SW 1271 (cell line): ENCODE measurements at regions not wholly inside any gene's neighbourhood (a gene's known extent, or its start where the extent isn't known, plus 50 kb on each side); places are given as distances from the start of the nearest gene placed in this dataset.
"Not testable (repeated sequence)": the region's sequence is repeated elsewhere in the genome, so short reads cannot be mapped to it uniquely, and the experiment has no call there.

Experiments used
- DNase-seq, 2 experiments: peaks; one replicate each; lab custom pipeline; 2025; lab: John Stamatoyannopoulos, UW

DNA sequence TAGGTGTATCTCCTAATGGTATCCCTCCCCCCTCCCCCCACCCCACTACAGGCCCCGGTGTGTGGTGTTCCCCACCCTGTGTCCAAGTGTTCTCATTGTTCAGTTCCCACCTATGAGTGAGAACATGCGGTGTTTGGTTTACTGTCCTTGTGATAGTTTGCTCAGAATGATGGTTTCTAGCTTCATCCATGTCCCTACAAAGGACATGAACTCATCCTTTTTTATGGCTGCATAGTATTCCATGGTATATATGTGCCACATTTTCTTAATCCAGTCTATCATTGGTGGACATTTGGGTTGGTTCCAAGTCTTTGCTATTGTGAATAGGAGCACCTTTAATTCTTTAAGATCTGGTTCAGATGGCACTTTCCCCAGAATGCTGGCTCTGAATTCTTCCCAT, 58.5 kb upstream of the PTGFRN start:
- DNase-seq: not testable (repeated sequence)

DNA sequence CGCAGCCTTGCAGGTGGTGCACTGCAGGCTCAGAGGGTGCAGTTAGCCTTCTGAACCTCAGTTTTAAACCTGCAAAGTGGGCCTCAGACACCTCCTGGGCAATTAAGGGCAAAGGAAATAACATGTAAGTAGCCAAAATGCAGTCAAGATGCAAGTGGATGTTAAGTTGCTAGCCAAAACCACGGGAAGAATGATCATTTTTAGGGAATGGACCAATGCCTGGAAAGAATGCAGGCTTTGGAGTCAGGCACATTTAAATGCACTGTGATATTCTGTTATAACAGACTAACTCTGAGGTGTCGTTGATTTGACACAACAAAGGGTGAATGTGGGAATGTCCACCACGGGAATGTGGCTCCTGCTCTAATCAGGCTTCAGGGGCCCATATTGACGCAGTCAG, 57.9 kb upstream of the PTGFRN start:
- DNase-seq: no peak

- DNase-seq: no peak
Measured at GRCh38 chr1:116852367-116852766, 57.3 kb upstream of the PTGFRN start.

DNA sequence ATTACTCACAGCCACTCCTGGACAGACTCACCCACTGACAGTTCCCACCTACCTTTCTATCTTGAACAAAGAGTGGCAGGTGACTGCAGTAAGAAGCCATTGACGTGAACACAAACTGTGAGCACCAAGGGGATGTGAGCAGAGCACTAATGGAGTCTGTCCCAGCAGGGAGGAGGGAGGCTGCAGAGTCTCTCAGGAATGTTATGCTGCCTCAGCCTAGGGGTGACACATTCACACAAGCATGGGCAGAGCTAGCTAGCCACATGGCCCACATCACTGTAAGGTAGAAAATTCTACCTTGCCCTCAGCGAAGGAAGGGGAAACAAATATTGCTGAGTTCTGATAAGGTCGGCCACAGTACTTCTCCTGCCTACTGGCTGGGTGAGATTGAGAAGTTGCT, 56.8 kb upstream of the PTGFRN start:
- DNase-seq: no peak

DNA sequence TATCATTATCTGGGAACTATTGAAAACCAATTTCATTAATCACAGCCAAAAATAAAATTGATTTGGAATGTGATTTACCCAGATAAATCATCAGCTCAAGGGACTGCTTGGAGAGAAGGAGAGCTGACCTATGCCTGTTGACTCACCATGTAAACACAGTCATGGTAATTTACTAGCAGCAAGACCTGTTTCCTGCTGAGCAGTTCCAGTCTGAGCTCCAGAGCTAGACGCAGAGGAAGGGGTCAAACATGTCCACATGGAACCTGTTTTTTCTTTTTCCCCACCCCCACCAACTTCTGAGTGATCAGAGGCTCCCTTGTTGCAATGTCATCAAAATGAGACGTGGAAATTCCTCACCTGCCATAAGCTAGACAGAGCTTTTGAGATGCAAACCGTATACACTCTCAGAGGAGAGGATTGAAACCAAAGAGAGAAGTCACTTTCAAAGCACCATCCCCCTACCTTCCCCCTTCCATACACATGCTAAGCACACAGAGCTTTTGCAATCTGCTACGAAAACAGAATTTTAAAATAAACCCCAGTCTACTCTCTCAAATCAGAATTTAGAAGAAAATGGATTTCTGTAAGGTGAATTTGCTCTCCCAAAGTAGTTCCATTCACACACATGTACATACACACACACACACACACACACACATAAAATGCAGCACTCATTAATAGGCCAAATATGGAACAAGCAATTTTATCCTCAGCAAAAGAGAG, 55.9 kb upstream of the PTGFRN start:
- DNase-seq: peak in 1 of 2 experiments; percentile 3

DNA sequence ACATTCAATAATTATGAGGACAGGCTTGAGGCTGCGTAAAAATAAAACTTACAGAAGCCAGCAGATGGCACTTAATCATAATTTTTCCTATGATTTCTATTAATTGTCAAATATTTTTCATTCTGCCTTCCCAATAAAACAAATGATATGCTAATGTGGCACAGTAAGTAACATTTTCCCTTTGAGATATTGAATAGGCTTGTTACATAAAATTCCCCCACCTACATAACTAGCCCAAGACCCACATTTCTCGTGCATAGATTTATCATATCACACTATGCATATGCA, 55.4 kb upstream of the PTGFRN start:
- DNase-seq: no peak

DNA sequence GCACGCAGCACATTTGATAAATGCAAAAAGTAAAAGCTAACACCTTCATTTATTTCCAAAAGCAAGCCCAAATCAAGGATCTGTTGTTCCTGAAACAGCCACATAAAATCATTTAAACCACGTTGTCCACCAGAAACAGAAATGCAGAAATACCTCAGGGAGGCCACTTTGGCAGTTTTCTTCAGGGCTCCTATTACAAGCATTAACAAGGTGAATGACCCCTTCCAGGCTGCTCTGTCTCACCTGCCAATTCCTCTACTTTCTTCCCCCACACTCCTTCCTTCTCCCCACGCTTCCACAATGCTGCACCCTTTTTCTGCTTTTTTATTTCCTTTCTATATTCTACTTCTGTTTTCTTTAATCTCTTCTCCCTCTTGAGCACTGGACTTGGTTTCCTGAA, 55.0 kb upstream of the PTGFRN start:
- no peak for DNase-seq

GRCh38 chr1:116855191-116855619, 54.5 kb upstream of the PTGFRN start:
- DNase-seq: no peak

GRCh38 chr1:116855773-116856201, 53.9 kb upstream of the PTGFRN start:
- no peak for DNase-seq

DNA sequence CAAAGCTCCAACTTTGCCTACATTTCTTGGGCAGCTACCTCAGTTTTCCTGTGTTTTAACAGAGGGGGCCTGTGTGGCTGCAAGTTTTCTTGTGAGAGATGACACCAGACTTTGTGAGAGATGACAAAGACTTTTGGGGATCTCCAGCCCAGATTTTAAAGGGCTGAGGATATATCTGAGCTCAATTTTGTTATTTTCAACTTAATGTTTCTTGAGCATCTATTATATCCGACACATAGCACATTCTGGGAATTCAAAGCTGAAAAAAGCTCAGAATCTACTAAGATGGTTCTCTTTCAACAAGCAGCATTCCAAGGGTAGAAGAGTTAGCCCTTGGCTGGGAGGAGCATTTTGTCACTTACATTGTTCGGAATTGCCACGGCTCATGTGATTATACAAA, 53.4 kb upstream of the PTGFRN start:
- DNase-seq: no peak

DNA sequence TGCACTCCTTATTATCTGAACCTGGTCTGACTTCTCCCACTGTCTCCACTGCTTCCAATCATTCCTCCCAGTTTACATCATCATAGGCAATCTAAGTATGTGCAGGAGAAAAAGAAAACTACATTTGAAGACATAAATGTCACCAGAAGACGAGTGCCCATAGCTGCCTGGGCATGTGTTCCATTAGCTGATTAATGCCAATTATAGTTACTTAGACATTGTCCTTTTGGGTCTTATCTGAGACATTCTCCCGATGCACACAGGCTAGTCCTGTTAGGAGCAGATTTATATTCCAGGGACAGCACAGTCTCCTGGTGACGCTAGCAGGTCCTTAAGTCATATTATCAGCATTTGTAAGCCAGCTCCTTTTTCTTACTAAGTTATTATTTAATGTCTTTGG, 52.6 kb upstream of the PTGFRN start:
- no peak for DNase-seq
